ENCODE measurements at regions not wholly inside any gene's neighbourhood (a gene's known extent, or its start where the extent isn't known, plus 50 kb on each side); places are given as distances from the start of the nearest gene placed in this dataset.

- TF ChIP-seq TAF1 (IDR thresholded peaks at IDR 0.05; ENCODE audit: borderline replicate concordance, low read depth, low read length), result no peak
- no peak for TF ChIP-seq POLR2A (IDR thresholded peaks at IDR 0.05; ENCODE audit: low read depth, low read length)
- no peak for TF ChIP-seq POLR2AphosphoS5 (IDR thresholded peaks at IDR 0.05; ENCODE audit: low read depth, low read length)
Observed at GRCh38 chr13:88142653-88143052, 471.5 kb downstream of the SLITRK5 start.

Data from GM12892 (cell line).